H1 (cell line): ENCODE measurements at regions not wholly inside any gene's neighbourhood (a gene's known extent, or its start where the extent isn't known, plus 50 kb on each side); places are given as distances from the start of the nearest gene placed in this dataset.

Source experiments
- BCL11A ChIP-seq, 2 experiments: IDR thresholded peaks; one replicate each; pipeline ENCODE4 v1.6.1; 2011; ENCODE audit warnings: low read depth in 2 of 2, low read length in 2 of 2, mild to moderate bottlenecking in 2 of 2
- CTCF ChIP-seq, 3 experiments: IDR thresholded peaks; 1 replicate in 2 of 3; 2 replicates in 1 of 3; pipeline versions ENCODE4 v1.5.1 to v1.6.1; 2011; ENCODE audit warnings: low read length in 3 of 3, mild to moderate bottlenecking in 3 of 3, inconsistent platforms in 2 of 3, low read depth in 1 of 3, moderate library complexity in 1 of 3; ENCODE audit not compliant: insufficient read depth in 1 of 3; ENCODE audit errors: control extremely low read depth in 1 of 3
- EGR1 ChIP-seq: IDR thresholded peaks from 2 replicates; pipeline ENCODE4 v1.6.1; 2011; ENCODE audit warnings: low read depth, low read length, borderline replicate concordance
- GABPA ChIP-seq: IDR thresholded peaks from 2 replicates; pipeline ENCODE4 v1.6.1; 2011; ENCODE audit warnings: mild to moderate bottlenecking, low read length, moderate library complexity, borderline replicate concordance; ENCODE audit not compliant: insufficient read depth
- RXRA ChIP-seq: IDR thresholded peaks from 2 replicates; pipeline ENCODE4 v1.6.1; 2011; ENCODE audit warnings: low read depth, mild to moderate bottlenecking, low read length, moderate library complexity; ENCODE audit not compliant: insufficient read depth
- SUZ12 ChIP-seq: fragments of 200-600 bp; sonication (generic); IDR thresholded peaks from 2 replicates; pipeline ENCODE4 v1.6.1; 2012; ENCODE audit warnings: mild to moderate bottlenecking, inconsistent platforms, low read length, moderate library complexity, mixed read lengths
- TCF12 ChIP-seq: IDR thresholded peaks from 2 replicates; pipeline ENCODE4 v1.6.1; 2011; ENCODE audit warnings: low read depth, mild to moderate bottlenecking, low read length
- TF ChIP-seq, protein P1 (sequence below): IDR thresholded peaks from 2 replicates; pipeline ENCODE4 v1.6.1; 2012; ENCODE audit warnings: inconsistent platforms

DNA sequence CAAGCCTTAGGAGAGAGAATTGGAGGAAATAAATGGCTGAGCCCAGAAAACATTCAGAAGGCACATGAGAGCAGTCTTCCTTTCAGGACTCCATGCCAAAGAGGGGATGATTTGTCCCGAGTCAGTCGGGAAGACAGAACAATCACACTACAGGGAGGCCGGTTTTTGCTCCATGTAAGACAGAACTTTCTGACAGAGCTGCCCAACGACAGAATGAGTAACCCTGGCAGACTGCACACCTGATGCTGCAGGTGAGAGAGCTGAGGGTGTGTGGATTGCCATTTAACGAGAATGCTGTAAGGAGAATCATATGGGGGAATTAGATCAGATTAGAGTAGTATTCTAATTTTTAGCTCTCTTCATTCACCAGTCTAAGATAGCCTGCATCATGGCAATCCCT, 533.0 kb downstream of the EPHB1 start:
- TF ChIP-seq CTCF (IDR thresholded peaks at IDR 0.05; ENCODE audit: control extremely low read depth in 1 of 3, insufficient read depth in 1 of 3, low read depth in 1 of 3, low read length in 3 of 3) = no peak
- no peak for TF ChIP-seq RXRA
- TF ChIP-seq GABPA = no peak
- no peak for TF ChIP-seq BCL11A (IDR thresholded peaks at IDR 0.05; ENCODE audit: low read depth in 2 of 2, low read length in 2 of 2)
- TF ChIP-seq, protein P1, sequence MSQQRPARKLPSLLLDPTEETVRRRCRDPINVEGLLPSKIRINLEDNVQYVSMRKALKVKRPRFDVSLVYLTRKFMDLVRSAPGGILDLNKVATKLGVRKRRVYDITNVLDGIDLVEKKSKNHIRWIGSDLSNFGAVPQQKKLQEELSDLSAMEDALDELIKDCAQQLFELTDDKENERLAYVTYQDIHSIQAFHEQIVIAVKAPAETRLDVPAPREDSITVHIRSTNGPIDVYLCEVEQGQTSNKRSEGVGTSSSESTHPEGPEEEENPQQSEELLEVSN = no peak
- TF ChIP-seq EGR1 = no peak
- TF ChIP-seq TCF12 = no peak
- TF ChIP-seq SUZ12 = no peak
